HepG2 (cell line): ENCODE measurements at regions not wholly inside any gene's neighbourhood (a gene's known extent, or its start where the extent isn't known, plus 50 kb on each side); places are given as distances from the start of the nearest gene placed in this dataset.

Experiments
- ATAC-seq: fragments of 200-7000 bp; cut with Tn5 transposase; 3 replicates; pipeline ENCODE4 v1.9.1; 2020; ENCODE audit warnings: mild to moderate bottlenecking, moderate library complexity
- BruUV-seq: library from RNA; stranded (reverse); fragments of 400-500 nt; replicated peaks from 2 replicates; lab custom pipeline; 2021; lab: Mats Ljungman, UMichigan
- CTCF ChIA-PET: fragments of 300-600 bp; formaldehyde crosslinking; extraction: SDS; loops from one replicate; lab custom pipeline; 2021; ENCODE audit warnings: low total read pairs, inconsistent platforms, low intra/inter-chr PET ratio; lab: Yijun Ruan, JAX
- POLR2A ChIA-PET: fragments of 350-600 bp; sonication (Branson Sonifier 250); formaldehyde crosslinking; loops from one replicate; lab custom pipeline; 2020; ENCODE audit warnings: antibody characterized with exemption, inconsistent platforms; lab: Yijun Ruan, JAX
- DNase-seq: peaks from one replicate; pipeline ENCODE4 v3.0.0-alpha.2; 2015; ENCODE audit warnings: low spot score
- FAIRE-seq: peaks from 3 replicates; lab custom pipeline; 2011; peaks lifted over from hg19 to GRCh38; lab: Jason Lieb, UNC
- H2AFZ ChIP-seq: one replicate; pipeline ENCODE4 v1.6.1; 2011; ENCODE audit warnings: low read length, inconsistent platforms
- H3K27ac ChIP-seq: fragments of 300-600 bp; 3 replicates; pipeline ENCODE4 v1.8.0; 2011; ENCODE audit warnings: mixed run types, mild to moderate bottlenecking, mixed read lengths, low read length, inconsistent platforms; ENCODE audit not compliant: insufficient read depth; ENCODE audit errors: extremely low read length
- H3K27me3 ChIP-seq, 2 experiments: fragments of 200-600 bp in 1 of 2; 2 replicates in 1 of 2; 3 replicates in 1 of 2; pipeline versions ENCODE4 v1.6.0 to v1.8.0; 2011; ENCODE audit warnings: low read length in 2 of 2, mild to moderate bottlenecking in 2 of 2, moderate library complexity in 2 of 2, inconsistent platforms in 1 of 2; ENCODE audit not compliant: insufficient read depth in 2 of 2, control insufficient read depth in 1 of 2
- H3K36me3 ChIP-seq, 2 experiments: fragments of 200-600 bp in 1 of 2; replicated peaks in 1 of 2; 2 replicates in 1 of 2; 3 replicates in 1 of 2; pipeline versions ENCODE4 v1.5.1 to v1.8.0; 2011; ENCODE audit warnings: low read length in 2 of 2, inconsistent platforms in 1 of 2; ENCODE audit not compliant: insufficient read depth in 2 of 2, control insufficient read depth in 1 of 2
- H3K4me1 ChIP-seq: 2 replicates; pipeline ENCODE4 v1.5.1; 2012; ENCODE audit warnings: low read length, inconsistent platforms; ENCODE audit not compliant: insufficient read depth
- H3K4me2 ChIP-seq: 2 replicates; pipeline ENCODE4 v1.6.0; 2011; ENCODE audit warnings: low read depth, low read length, inconsistent platforms
- H3K4me3 ChIP-seq, 3 experiments: fragments of 200-600 bp in 1 of 3; sonication (generic), shearing (Covaris generic) in 1 of 3; replicated peaks in 1 of 3; 2 replicates each; pipeline ENCODE4 v1.5.1; 2011 to 2016; ENCODE audit warnings: low read length in 3 of 3, inconsistent platforms in 2 of 3, low read depth in 2 of 3, mild to moderate bottlenecking in 2 of 3, control low read depth in 1 of 3, mixed read lengths in 1 of 3; ENCODE audit not compliant: insufficient read depth in 1 of 3
- H3K79me2 ChIP-seq: one replicate; pipeline ENCODE4 v1.6.1; 2011; ENCODE audit warnings: low read length, inconsistent platforms; ENCODE audit not compliant: insufficient read depth
- H3K9ac ChIP-seq: 2 replicates; pipeline ENCODE4 v1.6.0; 2011; ENCODE audit warnings: mild to moderate bottlenecking, low read depth, low read length, inconsistent platforms; ENCODE audit not compliant: insufficient read depth
- H3K9me3 ChIP-seq: 2 replicates; pipeline ENCODE4 v1.5.1; 2012; ENCODE audit warnings: mild to moderate bottlenecking, low read length
- H4K20me1 ChIP-seq: 2 replicates; pipeline ENCODE4 v1.6.0; 2011; ENCODE audit warnings: inconsistent platforms, mild to moderate bottlenecking, low read length, moderate library complexity; ENCODE audit not compliant: insufficient read depth
- CBX5 ChIP-seq: sonication (generic); formaldehyde crosslinking; IDR thresholded peaks from 2 replicates; pipeline ENCODE4 v1.4.0; 2020; ENCODE audit warnings: missing genetic modification reagents, borderline replicate concordance
- FOXO1 ChIP-seq: sonication (generic); formaldehyde crosslinking; IDR thresholded peaks from 2 replicates; pipeline ENCODE4 v1.4.0; 2020; ENCODE audit warnings: missing genetic modification reagents
- MAFK ChIP-seq, 2 experiments: IDR thresholded peaks in 1 of 2; conservative IDR thresholded peaks in 1 of 2; 2 replicates each; pipeline ENCODE4 v1.6.1; 2011; ENCODE audit warnings: improper control_type of control experiment in 2 of 2, low read length in 2 of 2
- POLR2G ChIP-seq: fragments of 200-400 bp; formaldehyde crosslinking; IDR thresholded peaks from 2 replicates; pipeline ENCODE4 v1.6.1; 2018; ENCODE audit warnings: mild to moderate bottlenecking, low read depth, low read length, moderate library complexity
- REPIN1 ChIP-seq: sonication (generic); formaldehyde crosslinking; IDR thresholded peaks from 2 replicates; pipeline ENCODE4 v1.8.0; 2022; ENCODE audit warnings: missing genetic modification reagents, low read depth, mild to moderate bottlenecking, borderline replicate concordance
- RORA ChIP-seq: sonication (generic); formaldehyde crosslinking; IDR thresholded peaks from 2 replicates; pipeline ENCODE4 v1.5.0; 2020; ENCODE audit warnings: mild to moderate bottlenecking, missing genetic modification reagents, moderate library complexity
- SMAD9 ChIP-seq: sonication (generic); formaldehyde crosslinking; IDR thresholded peaks from 2 replicates; pipeline ENCODE4 v1.5.1; 2020; ENCODE audit warnings: mild to moderate bottlenecking, missing genetic modification reagents
- ZMYM4 ChIP-seq: sonication (generic); formaldehyde crosslinking; IDR thresholded peaks from 2 replicates; pipeline ENCODE4 v1.8.1; 2023; ENCODE audit warnings: mild to moderate bottlenecking, missing genetic modification reagents
- ZNF552 ChIP-seq: sonication (generic); formaldehyde crosslinking; IDR thresholded peaks from 2 replicates; pipeline ENCODE4 v1.9.0; 2022; ENCODE audit warnings: missing genetic modification reagents, mild to moderate bottlenecking, borderline replicate concordance
- ZSCAN29 ChIP-seq: sonication (generic); formaldehyde crosslinking; conservative IDR thresholded peaks from 2 replicates; pipeline ENCODE4 v1.4.0; 2020; ENCODE audit warnings: mild to moderate bottlenecking, missing genetic modification reagents
- WGBS: methylation state at CpG from one replicate; pipeline ENCODE4 v1.1.6; 2017; ENCODE audit warnings: low lambda C conversion rate; 5-methylcytosine and 5-hydroxymethylcytosine counted together
- in situ Hi-C: cut with HindIII; loops from 2 replicates; pipeline ENCODE4 v1.10.0; 2017; ENCODE audit warnings: low pct_unique_long_range_greater_than_20kb; ENCODE audit not compliant: extremely low pct_ligation_motif_present
- intact Hi-C: fragments of 100-400 bp; cut with micrococcal nuclease; formaldehyde crosslinking; loops from one replicate; pipeline ENCODE4 v1.10.0; 2022; ENCODE audit not compliant: unreplicated experiment
- TF ChIP-seq, protein P1 (sequence below): sonication (generic); formaldehyde crosslinking; IDR thresholded peaks from 2 replicates; pipeline ENCODE4 v1.4.0; 2020; ENCODE audit warnings: missing genetic modification reagents, mild to moderate bottlenecking, borderline replicate concordance
- TF ChIP-seq, protein P2 (sequence below), 2 experiments: IDR thresholded peaks; 2 replicates each; pipeline ENCODE4 v1.6.1; 2011 to 2012; ENCODE audit warnings: low read length in 2 of 2, borderline replicate concordance in 1 of 2, low read depth in 1 of 2, mild to moderate bottlenecking in 1 of 2, moderate library complexity in 1 of 2
- TF ChIP-seq, protein P3 (sequence below): sonication (generic); formaldehyde crosslinking; IDR thresholded peaks from 2 replicates; pipeline ENCODE4 v1.5.0; 2020; ENCODE audit warnings: mild to moderate bottlenecking, missing genetic modification reagents, moderate library complexity

DNA sequence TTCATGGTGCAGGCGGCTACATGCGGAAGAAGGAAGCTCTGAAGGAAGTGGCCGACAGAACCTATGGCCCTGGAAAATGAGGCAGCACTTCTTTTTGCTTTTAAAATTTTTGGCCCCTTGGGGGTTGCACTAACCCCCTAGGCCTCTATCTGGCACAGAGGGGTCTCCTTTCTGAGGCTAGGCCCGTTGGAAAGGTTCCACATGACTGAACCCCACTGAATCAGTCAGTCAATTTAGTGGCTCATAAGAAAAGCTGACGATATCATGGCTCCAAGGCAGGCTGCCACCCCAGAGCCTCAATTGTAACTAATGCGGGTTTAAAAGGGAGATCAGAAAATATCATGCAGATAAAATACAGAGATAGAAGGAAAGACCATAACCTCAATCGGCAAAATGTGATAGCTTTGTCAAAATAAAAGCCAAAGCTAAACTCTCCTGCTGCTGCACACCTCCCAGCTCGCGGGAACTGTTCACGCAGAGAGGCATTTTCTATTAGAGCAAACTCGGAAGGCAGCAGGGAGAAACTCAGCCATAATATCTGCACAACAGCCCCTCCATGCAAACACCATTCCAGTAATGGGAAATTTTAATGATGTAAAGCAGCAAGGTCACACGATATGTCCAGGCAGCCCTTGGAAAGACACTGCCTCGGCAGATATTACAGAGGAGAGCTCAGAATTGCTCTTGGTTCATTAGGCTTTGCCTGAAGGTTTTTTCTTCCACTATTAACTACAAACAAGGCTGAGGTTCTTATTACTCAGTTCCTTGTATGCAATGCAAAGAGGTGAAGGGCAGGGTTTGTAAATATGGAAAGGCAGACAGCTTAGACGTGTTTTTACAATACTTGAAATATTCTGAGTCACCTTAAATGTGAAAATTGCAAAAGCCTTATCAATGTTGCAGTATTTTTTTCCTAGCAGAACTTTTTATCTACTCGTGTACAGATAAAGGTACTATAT, 200.4 kb upstream of the PMFBP1 start:
- intact Hi-C loops (no loop called here), in situ Hi-C loops (no loop called here)
- no TSS peak for BruUV-seq
- Histone ChIP-seq H3K4me1 (no peaks in the 10 kb centered on the region), H3K9ac (no peak overlapping the region), H3K4me2 (no peak overlapping the region), H2AFZ (no peak overlapping the region), H3K79me2 (no peaks in the 10 kb centered on the region), H3K9me3 (no peaks in the 10 kb centered on the region), H3K4me3 (no peak overlapping the region), H3K27ac (no peak overlapping the region), H4K20me1 (no peaks in the 10 kb centered on the region), H3K27me3 (no peaks in the 10 kb centered on the region), H3K36me3 (no peaks in the 10 kb centered on the region)
- CTCF ChIA-PET = no interaction called here
- DNase-seq = no peak
- FAIRE-seq = no peak
- no peak for ATAC-seq
- WGBS = 89% methylated on average over 15 of the region's 15 CpGs
- POLR2A ChIA-PET = no interaction called here
- TF ChIP-seq ZSCAN29 (CRISPR knock-in tag) (no peak), REPIN1 (CRISPR knock-in tag) (no peak), FOXO1 (CRISPR knock-in tag) (no peak), MAFK (conservative IDR thresholded peaks at IDR 0.05 in 1 of 2, IDR thresholded peaks at IDR 0.05 in 1 of 2; ENCODE audit: low read length in 2 of 2) (no peak), SMAD9 (CRISPR knock-in tag) (no peak), CBX5 (CRISPR knock-in tag) (no peak), ZMYM4 (CRISPR knock-in tag) (no peak), RORA (CRISPR knock-in tag) (no peak), POLR2G (no peak), ZNF552 (CRISPR knock-in tag) (no peak)
- TF ChIP-seq, protein P1, sequence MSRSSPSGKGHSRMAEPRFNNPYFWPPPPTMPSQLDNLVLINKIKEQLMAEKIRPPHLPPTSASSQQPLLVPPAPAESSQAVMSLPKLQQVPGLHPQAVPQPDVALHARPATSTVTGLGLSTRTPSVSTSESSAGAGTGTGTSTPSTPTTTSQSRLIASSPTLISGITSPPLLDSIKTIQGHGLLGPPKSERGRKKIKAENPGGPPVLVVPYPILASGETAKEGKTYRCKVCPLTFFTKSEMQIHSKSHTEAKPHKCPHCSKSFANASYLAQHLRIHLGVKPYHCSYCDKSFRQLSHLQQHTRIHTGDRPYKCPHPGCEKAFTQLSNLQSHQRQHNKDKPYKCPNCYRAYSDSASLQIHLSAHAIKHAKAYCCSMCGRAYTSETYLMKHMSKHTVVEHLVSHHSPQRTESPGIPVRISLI (CRISPR knock-in tag) = no peak
- TF ChIP-seq, protein P2, sequence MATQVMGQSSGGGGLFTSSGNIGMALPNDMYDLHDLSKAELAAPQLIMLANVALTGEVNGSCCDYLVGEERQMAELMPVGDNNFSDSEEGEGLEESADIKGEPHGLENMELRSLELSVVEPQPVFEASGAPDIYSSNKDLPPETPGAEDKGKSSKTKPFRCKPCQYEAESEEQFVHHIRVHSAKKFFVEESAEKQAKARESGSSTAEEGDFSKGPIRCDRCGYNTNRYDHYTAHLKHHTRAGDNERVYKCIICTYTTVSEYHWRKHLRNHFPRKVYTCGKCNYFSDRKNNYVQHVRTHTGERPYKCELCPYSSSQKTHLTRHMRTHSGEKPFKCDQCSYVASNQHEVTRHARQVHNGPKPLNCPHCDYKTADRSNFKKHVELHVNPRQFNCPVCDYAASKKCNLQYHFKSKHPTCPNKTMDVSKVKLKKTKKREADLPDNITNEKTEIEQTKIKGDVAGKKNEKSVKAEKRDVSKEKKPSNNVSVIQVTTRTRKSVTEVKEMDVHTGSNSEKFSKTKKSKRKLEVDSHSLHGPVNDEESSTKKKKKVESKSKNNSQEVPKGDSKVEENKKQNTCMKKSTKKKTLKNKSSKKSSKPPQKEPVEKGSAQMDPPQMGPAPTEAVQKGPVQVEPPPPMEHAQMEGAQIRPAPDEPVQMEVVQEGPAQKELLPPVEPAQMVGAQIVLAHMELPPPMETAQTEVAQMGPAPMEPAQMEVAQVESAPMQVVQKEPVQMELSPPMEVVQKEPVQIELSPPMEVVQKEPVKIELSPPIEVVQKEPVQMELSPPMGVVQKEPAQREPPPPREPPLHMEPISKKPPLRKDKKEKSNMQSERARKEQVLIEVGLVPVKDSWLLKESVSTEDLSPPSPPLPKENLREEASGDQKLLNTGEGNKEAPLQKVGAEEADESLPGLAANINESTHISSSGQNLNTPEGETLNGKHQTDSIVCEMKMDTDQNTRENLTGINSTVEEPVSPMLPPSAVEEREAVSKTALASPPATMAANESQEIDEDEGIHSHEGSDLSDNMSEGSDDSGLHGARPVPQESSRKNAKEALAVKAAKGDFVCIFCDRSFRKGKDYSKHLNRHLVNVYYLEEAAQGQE (IDR thresholded peaks at IDR 0.05; ENCODE audit: borderline replicate concordance in 1 of 2, low read depth in 1 of 2, low read length in 2 of 2) = no peak
- TF ChIP-seq, protein P3, sequence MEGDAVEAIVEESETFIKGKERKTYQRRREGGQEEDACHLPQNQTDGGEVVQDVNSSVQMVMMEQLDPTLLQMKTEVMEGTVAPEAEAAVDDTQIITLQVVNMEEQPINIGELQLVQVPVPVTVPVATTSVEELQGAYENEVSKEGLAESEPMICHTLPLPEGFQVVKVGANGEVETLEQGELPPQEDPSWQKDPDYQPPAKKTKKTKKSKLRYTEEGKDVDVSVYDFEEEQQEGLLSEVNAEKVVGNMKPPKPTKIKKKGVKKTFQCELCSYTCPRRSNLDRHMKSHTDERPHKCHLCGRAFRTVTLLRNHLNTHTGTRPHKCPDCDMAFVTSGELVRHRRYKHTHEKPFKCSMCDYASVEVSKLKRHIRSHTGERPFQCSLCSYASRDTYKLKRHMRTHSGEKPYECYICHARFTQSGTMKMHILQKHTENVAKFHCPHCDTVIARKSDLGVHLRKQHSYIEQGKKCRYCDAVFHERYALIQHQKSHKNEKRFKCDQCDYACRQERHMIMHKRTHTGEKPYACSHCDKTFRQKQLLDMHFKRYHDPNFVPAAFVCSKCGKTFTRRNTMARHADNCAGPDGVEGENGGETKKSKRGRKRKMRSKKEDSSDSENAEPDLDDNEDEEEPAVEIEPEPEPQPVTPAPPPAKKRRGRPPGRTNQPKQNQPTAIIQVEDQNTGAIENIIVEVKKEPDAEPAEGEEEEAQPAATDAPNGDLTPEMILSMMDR = no peak
